H1 (cell line): ENCODE measurements at regions not wholly inside any gene's neighbourhood (a gene's known extent, or its start where the extent isn't known, plus 50 kb on each side); places are given as distances from the start of the nearest gene placed in this dataset.

Experiments
- CHD1 ChIP-seq: IDR thresholded peaks from 2 replicates; pipeline ENCODE4 v1.6.1; 2012; ENCODE audit warnings: low read depth, low read length, improper control_type of control experiment
- HDAC2 ChIP-seq, 2 experiments: fragments of 300-600 bp in 1 of 2; sonication (generic) in 1 of 2; IDR thresholded peaks; 2 replicates each; pipeline ENCODE4 v1.6.1; 2011 to 2012; ENCODE audit warnings: low read depth in 2 of 2, low read length in 2 of 2, mild to moderate bottlenecking in 2 of 2, moderate library complexity in 2 of 2, borderline replicate concordance in 1 of 2, inconsistent platforms in 1 of 2
- SP2 ChIP-seq: IDR thresholded peaks from 2 replicates; pipeline ENCODE4 v1.6.1; 2012; ENCODE audit warnings: mild to moderate bottlenecking, low read length, inconsistent platforms
- TAF7 ChIP-seq: optimal IDR thresholded peaks from 2 replicates; pipeline ENCODE3; 2011; ENCODE audit warnings: low read depth, mild to moderate bottlenecking, inconsistent platforms, low read length, moderate library complexity, borderline replicate concordance
- TF ChIP-seq, protein P1 (sequence below): fragments of 300-600 bp; sonication (generic); IDR thresholded peaks from 2 replicates; pipeline ENCODE4 v1.7.1; 2012; ENCODE audit warnings: low read length, moderate library complexity, mild to moderate bottlenecking, inconsistent platforms; ENCODE audit not compliant: insufficient replicate concordance
- TF ChIP-seq, protein P2 (sequence below): IDR thresholded peaks from 2 replicates; pipeline ENCODE4 v1.6.1; 2011; ENCODE audit warnings: low read depth, mild to moderate bottlenecking, low read length; ENCODE audit not compliant: insufficient read depth

DNA sequence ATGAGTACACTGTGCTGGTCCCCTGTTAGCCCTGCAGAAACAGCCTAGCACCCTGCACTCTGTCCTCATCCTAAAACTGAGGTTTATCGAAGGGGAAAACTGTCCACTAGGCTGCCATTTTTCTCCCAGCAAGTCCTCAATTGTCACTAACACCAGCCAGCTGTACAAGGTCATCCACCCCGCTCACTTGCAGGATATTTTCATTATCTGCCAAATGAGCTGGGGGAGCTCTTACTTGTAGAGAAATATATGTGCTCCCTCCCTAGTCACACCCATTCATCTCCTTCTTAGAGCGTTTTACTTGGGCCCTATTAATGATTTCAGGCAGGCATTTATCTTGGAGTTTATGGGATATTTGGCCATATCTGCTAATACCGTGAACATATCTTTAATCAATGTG lies 413.5 kb upstream of the NFE2L3 start (continued):
- TF ChIP-seq, protein P1, sequence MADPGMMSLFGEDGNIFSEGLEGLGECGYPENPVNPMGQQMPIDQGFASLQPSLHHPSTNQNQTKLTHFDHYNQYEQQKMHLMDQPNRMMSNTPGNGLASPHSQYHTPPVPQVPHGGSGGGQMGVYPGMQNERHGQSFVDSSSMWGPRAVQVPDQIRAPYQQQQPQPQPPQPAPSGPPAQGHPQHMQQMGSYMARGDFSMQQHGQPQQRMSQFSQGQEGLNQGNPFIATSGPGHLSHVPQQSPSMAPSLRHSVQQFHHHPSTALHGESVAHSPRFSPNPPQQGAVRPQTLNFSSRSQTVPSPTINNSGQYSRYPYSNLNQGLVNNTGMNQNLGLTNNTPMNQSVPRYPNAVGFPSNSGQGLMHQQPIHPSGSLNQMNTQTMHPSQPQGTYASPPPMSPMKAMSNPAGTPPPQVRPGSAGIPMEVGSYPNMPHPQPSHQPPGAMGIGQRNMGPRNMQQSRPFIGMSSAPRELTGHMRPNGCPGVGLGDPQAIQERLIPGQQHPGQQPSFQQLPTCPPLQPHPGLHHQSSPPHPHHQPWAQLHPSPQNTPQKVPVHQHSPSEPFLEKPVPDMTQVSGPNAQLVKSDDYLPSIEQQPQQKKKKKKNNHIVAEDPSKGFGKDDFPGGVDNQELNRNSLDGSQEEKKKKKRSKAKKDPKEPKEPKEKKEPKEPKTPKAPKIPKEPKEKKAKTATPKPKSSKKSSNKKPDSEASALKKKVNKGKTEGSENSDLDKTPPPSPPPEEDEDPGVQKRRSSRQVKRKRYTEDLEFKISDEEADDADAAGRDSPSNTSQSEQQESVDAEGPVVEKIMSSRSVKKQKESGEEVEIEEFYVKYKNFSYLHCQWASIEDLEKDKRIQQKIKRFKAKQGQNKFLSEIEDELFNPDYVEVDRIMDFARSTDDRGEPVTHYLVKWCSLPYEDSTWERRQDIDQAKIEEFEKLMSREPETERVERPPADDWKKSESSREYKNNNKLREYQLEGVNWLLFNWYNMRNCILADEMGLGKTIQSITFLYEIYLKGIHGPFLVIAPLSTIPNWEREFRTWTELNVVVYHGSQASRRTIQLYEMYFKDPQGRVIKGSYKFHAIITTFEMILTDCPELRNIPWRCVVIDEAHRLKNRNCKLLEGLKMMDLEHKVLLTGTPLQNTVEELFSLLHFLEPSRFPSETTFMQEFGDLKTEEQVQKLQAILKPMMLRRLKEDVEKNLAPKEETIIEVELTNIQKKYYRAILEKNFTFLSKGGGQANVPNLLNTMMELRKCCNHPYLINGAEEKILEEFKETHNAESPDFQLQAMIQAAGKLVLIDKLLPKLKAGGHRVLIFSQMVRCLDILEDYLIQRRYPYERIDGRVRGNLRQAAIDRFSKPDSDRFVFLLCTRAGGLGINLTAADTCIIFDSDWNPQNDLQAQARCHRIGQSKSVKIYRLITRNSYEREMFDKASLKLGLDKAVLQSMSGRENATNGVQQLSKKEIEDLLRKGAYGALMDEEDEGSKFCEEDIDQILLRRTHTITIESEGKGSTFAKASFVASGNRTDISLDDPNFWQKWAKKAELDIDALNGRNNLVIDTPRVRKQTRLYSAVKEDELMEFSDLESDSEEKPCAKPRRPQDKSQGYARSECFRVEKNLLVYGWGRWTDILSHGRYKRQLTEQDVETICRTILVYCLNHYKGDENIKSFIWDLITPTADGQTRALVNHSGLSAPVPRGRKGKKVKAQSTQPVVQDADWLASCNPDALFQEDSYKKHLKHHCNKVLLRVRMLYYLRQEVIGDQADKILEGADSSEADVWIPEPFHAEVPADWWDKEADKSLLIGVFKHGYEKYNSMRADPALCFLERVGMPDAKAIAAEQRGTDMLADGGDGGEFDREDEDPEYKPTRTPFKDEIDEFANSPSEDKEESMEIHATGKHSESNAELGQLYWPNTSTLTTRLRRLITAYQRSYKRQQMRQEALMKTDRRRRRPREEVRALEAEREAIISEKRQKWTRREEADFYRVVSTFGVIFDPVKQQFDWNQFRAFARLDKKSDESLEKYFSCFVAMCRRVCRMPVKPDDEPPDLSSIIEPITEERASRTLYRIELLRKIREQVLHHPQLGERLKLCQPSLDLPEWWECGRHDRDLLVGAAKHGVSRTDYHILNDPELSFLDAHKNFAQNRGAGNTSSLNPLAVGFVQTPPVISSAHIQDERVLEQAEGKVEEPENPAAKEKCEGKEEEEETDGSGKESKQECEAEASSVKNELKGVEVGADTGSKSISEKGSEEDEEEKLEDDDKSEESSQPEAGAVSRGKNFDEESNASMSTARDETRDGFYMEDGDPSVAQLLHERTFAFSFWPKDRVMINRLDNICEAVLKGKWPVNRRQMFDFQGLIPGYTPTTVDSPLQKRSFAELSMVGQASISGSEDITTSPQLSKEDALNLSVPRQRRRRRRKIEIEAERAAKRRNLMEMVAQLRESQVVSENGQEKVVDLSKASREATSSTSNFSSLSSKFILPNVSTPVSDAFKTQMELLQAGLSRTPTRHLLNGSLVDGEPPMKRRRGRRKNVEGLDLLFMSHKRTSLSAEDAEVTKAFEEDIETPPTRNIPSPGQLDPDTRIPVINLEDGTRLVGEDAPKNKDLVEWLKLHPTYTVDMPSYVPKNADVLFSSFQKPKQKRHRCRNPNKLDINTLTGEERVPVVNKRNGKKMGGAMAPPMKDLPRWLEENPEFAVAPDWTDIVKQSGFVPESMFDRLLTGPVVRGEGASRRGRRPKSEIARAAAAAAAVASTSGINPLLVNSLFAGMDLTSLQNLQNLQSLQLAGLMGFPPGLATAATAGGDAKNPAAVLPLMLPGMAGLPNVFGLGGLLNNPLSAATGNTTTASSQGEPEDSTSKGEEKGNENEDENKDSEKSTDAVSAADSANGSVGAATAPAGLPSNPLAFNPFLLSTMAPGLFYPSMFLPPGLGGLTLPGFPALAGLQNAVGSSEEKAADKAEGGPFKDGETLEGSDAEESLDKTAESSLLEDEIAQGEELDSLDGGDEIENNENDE = no peak
- TF ChIP-seq HDAC2 (IDR thresholded peaks at IDR 0.05; ENCODE audit: borderline replicate concordance in 1 of 2, low read depth in 2 of 2, low read length in 2 of 2) (no peak), CHD1 (no peak), TAF7 (no peak), SP2 (no peak)
- TF ChIP-seq, protein P2, sequence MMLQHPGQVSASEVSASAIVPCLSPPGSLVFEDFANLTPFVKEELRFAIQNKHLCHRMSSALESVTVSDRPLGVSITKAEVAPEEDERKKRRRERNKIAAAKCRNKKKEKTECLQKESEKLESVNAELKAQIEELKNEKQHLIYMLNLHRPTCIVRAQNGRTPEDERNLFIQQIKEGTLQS = no peak
